Islet precursor cell (in vitro differentiated cells): ENCODE measurements at regions not wholly inside any gene's neighbourhood (a gene's known extent, or its start where the extent isn't known, plus 50 kb on each side); places are given as distances from the start of the nearest gene placed in this dataset.

ENCODE experiments used
- DNase-seq: peaks from one replicate; pipeline ENCODE4 v3.0.0-alpha.2; 2018

DNA sequence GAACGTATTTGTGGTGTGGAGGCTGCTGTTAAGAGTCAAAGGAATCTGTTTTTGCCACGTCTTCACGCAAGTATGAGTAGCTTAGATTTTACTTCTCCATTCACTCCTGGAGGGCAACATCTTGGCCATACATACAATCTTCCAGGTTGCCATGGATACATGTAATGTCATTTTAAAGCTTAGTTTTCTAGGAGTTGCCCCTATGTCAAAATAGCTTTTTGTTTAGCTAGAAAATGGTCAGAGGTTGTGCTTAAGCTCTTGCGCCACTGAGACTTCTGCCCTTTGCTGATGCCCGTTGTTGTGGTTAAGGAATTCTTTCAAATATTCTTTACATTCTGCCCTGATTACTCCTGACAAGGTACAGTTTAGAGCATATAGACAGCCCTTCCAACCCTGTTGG lies 245.4 kb upstream of the TFPI start:
- no peak for DNase-seq

DNA sequence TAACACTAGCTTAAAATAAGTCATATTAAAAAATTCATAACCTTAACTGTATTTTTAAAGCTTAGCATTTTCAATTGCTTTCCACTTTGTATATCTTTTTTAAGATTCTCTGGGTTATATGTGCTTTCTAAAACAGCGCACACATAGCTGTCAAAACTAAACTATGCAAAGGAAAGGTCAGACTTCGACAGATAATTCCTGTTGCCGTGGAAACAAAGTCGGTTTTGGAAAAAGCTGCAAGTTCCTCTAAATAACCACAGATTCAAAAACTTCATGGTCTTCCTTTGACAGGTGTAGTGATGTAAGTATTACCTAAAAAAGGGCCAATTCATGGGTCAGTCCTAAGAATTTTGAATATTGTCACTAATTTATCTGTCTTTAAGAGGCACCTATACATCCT lies 249.6 kb upstream of the TFPI start:
- no peak for DNase-seq

DNA sequence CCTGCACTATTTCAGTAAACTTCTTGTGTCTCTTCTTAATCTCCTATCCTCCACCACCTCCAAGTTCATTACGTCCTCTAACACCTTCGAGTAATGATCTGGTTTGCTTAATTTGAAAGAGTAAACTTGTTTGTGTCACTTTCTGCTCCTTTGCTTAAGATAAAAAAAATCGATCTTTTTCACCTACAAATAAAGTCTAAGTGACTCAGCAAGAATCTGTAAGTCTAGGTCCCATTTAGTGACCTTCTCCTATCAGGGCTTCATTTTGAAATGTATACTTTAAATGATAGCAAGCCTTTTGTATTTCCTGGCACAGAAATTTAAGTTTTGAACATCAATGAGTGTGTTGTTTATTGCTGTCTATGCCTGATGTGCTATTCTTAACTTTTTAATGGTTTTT lies 260.9 kb upstream of the TFPI start:
- DNase-seq = no peak

DNA sequence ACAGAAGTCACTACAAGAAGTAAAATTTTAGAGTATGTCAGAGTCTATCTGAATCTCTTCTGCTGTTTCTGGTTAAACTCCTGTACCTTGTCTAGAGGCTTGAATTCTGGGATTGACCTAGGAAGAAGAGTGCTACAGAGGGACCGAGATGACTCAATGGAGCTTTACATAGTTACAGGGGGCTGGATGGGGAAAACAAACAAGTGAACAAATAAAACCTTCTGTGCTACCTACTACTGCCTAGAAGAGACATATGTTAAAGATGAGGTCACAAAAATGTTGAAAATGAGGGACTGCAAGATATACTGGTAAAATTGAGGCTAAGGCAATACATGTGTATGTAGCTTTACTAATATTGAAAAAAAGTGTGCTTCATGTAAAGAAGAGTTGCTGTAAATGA lies 265.4 kb upstream of the TFPI start:
- no peak for DNase-seq

DNA sequence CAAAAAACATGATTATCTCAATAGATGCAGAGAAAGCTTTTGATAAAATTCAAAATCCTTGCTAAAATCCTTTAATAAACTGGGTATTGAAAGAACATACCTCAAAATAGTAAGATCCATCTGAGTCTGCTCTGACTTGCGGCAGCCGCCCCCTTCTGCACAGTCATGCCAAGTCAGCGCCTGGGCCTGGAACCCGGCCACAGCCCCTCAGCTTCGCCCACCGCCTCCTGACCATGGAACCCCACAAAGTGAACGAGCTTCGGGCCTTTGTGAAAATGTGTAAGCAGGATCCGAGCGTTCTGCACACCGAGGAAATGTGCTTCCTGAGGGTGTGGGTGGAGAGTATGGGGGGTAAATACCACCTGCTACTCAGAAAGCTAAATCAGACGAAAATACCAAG lies 270.9 kb upstream of the TFPI start:
- DNase-seq = no peak

DNA sequence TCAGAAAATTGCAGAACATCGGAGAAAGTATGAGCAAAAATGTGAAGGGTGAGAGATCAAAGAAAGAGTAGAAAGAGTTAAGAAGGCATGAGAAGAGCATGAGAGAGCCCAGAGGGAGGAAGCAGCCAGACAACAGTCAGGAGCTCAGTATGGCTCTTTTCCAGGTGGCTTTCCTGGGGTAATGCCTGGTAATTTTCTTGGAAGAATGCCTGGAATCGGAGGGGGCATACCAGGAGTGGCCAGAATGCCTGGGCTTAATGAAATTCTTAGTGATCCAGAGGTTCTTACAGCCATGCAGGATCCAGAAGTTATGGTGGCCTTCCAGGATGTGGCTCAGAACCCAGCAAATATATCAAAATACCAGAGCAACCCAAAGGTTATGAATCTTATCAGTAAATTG lies 271.8 kb upstream of the TFPI start:
- DNase-seq = no peak

DNA sequence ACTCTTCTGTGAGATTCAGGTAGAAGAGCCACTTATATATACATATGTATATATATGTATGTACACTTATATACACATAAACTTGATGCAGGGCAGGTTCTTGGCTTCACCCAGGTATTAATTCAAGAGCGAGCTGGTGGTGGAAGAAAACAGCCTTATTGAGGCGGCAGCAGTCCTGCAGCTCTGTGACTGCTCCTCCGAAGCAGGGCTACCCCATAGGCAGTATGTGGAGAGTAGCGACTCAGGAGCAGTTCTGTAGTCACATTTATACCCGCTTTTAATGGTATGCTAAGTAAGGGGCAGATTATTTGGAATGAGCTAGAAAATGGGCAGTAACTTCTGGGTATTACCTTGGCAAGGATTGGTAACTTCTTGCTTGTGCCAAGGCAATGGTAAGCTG lies 280.6 kb upstream of the TFPI start:
- DNase-seq = no peak

DNA sequence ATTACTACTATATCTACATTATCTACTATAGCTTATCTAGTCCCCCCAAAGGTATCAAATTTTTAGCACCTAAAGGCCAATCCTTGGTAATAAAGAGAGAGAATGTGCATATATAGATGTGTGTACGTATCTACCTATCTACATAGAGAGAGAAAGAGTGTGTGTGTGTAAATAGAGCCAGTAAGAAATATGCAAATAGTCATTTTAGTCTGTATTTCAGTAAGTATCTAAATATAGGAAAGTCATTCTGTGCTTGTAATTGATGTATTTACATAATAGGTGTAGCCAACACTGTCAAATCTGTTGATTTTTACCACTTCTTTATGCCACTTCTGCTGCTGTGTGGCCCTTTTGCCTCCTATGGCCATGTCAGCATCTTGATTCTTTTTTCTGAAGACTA lies 284.5 kb upstream of the TFPI start:
- no peak for DNase-seq

DNA sequence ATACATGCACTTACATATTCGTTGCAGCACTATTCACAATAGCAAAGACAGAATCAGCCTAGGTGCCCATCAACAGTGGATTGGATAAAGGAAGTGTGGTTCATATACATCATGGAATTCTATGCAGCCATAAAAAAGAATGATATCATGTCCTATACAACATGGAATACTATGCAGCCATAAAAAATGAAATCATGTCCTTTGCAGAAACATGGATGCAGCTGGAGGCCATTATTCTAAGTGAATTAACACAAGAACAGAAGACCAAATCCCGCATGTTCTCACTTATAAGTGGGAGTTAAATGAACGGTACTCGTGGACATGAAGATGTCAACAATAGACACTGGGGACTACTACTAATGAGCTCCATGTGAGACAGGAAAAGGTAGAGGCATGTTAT lies 288.1 kb upstream of the TFPI start:
- DNase-seq = no peak

DNA sequence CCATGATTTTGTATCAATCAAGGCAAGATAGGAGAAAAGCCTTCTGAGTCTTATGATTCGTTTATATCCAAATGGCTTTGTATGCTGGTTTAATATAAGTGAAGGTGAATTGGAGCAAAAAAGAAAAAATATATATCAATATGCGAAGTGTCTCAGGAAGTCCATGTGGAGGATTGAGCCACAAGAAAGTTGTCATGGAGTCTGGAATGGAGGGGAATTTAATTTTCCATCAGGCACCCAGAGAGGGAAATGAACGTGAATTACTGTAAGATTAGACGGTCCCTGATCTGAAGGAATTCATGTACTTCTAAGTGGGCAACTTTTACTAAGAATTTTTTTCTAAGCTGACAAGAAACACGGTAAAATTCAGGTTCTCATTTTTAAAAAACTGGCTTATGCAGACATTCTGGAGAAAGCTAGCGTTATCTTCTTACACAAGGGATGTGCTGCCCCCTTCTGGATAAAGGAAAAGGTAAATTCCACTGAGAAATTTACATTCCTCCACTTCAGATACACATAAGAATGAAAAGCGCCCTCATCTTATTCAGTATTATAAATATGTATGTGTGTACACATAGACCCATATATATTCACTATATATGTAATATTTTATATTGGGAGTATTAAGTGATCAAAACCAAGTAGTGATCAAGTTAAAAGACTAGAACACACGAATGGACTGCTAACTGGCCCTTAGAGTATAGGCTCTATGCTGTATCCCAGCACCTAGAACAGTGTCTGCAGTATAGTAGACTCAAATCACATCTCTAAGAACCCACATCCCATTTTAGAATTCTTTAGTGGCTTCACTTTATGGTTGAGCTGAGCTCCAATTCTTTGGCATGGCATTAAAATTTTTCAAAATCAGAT lies 289.0 kb upstream of the TFPI start:
- DNase-seq = no peak

DNA sequence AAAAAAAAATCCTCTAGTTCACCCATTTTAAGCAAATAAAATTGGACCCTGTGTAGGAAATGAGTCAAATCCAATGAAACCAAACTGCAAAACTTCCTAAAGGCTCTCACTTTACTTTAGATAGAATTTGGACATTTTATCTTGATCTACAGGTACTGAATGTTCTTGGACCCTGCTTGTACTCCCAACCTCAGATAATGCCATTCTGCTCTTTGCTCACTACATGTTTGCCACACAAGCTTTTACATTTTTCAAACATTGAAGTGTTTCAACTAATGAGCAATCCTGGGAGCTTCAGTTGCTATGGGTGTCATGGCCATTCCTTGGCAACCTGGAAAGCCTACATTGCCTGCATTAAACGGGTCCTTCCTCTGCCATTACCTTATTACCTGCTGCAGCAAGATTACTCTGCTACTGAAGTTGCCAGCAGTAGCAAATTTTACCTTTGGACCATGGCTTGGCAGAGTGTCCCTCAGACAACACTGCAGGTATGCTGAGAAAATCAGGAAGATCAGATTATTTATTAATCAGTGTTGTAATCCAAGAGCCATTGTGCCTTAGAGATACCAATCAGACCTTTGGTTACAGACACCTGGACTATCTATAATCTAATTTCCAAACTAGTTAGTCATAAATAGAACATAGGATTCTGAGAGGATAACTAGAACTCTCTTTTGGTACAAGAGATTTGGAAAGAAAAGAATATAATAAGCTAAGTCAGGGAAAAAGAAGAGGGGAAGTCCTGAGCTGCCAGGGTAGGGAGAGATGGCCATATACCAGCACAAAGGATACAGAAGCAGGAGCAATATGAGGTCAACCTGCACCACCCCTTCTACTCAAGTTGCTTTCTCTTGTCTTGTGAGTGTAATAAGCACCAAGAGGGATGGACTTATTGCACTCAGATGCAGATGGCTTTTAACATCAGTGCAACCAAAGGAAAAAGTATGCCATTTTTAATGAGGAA lies 293.3 kb upstream of the TFPI start:
- no peak for DNase-seq

DNA sequence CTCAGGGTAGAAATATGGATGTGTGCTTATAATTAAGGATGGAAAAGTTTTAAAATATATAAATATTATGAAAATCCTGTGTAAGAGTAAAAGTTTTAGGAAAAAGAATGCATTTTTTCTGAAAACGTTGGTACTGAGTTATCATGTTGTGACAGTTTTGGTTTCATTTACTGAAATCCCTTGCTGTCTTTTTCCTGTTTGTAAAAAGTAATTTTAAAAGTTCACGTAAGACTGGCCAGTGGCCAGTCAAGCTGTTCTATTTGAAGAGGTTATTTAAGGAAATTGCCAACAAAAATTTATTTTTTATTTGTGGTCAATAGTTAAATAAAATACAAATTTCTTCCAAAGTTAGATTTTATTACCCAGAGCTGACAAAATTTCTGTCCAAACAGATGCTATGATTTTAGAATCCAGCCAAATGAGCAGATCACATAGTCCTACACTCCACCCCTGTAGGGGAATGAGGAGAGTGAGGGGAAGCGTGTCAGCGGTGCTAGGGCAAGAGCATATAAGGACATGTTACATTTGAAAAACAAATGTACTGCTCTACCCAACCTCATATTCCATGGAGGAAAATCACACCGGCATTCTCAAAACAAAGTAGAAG lies 297.8 kb upstream of the TFPI start:
- DNase-seq = no peak

DNA sequence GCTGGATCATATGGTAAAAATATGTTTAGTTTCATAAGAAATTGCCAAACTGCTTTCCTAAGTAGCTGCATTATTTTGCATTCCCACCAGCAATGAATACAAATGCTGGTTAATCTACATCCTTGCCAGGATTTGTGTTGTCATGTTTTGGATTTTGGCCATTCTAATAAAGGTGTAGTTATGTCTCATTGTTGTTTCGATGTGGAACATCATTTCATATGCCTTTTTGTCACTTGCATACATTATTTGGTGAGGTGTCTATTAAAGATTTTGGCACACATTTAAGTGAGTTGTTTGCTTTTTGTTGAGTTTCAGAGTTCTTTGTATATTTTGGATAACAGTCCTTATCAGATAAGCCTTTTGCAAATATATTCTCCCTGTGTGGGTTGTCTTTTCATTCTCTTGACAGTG lies 299.2 kb upstream of the TFPI start:
- DNase-seq = no peak

DNA sequence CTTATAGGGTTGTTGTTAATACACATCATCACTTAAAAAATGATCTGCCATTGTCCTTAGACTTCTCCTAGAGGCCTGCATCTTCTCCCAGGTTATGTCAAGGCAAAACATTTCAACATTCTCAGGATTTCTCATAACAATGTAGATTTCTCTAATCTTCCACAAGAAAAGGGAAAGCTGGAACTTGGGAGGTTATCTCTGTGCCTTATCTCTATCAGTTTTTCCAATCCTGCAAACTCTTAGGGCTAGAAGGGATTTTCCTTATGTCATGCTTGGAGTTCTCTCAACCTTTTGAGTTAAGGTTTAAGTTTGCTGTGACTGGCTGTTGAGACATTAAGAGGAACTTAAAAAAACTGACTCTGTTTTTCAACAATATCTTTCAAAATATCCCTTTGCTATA lies 300.6 kb upstream of the TFPI start:
- no peak for DNase-seq

DNA sequence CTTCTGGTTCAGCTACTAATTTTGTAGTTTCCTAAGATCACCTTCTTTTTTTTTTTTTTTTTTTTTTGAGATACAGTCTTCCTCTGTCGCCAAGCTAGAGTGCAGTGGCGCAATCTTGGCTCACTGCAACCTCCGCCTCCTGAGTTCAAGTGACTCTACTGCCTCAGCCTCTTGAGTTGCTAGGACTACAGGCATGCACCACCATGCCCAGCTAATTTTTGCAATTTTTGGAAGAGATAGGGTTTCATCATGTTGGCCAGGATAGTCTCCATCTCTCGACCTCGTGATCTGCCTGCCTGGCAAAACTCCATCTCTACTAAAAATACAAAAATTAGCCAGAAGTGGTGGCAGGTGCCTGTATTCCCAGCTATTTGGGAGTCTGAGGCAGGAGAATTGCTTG lies 301.5 kb upstream of the TFPI start:
- no peak for DNase-seq

DNA sequence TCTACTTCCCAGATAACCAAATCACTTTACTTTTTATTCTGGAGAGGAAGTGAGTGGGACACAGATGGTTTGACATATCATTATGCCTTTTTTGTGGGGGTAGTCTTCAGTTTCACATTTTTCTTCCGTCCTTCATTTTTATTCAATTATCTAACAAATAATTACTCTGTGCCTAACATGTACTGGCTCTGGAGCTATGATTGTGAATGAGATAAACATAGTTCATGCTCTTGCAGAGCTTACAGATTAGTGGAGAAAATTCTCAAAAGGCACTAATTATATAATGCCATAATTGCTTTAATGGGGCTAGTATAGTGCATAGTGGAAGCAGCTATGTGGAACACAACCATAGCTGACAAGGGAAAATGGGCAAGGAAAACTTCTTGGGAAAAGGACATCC lies 303.6 kb upstream of the TFPI start:
- no peak for DNase-seq

DNA sequence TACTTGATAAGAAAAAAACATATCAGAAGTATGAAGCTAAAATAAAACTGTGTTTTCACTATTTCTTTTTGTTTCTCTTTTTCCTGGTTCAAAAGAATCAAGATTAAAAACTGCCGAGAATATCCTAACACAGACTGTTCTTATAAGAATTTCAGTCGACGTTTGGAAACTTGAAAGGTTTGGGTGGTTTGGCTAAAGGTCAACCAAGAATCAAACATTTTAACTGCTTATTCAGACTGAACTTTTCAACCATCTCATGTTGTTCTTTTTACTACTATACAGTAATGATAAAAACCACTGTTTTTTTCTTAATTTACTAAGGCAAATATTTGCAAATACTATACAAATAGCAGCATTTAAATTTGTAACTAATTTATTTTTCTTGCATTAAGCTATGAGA lies 308.5 kb upstream of the TFPI start:
- no peak for DNase-seq

DNA sequence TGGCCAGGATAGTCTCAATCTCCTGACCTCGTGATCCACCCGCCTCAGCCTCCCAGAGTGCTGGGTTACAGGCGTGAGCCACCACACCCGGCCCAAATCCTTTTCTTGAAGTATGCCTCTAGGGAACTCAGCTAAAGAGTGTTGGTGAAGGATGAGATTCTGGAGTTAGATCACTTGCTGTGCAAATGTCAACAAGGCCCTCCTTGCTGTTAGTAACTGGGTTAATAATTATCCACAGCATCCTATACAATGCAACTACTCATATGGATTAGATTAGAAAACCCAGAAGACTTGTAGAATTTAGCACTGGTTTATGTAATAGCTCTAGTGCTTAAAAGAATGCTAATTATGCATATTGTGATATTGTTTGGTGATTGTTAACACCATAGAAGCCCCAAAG lies 310.8 kb upstream of the TFPI start:
- no peak for DNase-seq

DNA sequence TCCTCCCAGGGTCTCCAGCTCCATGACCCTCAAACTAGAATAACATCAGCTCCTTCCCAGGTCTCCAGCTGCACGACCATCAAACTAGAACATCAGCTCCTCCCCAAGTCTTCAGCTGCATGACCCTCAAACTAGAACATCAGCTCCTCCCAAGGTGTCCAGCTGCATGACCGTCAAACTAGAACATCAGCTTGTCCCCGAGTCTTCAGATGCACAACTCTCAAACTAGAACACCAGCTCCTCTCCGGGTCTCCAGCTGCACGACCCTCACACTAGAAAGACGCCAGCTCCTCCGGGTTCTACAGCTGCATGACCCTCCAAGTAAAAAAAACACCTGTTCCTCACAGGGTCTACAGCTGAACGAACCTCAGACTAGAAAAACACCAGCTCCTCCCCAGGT lies 312.9 kb upstream of the TFPI start:
- no peak for DNase-seq

DNA sequence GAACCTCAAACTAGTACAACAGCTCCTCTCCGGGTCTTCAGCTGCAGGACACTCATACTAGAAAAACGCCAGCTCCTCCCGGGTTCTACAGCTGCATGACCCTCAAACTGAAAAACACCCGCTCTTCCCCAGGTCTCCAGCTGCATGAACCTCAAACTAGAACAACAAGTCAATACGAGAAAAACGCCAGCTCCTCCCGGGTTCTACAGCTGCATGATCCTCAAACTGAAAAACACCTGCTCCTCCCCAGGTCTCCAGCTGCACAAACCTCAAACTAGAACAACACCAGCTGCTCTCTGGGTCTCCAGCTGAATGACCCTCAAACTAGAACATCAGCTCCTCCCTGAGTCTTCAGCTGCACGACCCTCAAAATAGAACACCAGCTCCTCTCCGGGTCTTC lies 315.0 kb upstream of the TFPI start:
- no peak for DNase-seq

DNA sequence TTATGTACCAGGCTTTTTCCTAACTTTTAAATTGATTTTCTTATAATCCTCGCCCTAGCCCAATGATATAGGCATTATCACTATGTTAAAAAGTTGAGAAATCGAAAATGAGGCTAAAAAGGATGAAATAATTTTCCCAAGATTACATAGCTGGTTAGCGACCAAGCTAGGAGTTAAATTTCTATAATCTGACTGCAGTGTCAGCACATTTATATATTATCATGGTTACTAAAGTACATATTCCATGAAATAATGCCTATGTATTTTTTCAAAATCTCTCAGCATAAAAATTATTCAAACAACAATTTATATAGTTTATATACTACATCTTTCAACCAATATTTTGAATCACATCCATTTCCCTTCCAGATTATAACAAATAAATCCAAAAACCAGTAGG lies 317.3 kb upstream of the TFPI start:
- DNase-seq = no peak

DNA sequence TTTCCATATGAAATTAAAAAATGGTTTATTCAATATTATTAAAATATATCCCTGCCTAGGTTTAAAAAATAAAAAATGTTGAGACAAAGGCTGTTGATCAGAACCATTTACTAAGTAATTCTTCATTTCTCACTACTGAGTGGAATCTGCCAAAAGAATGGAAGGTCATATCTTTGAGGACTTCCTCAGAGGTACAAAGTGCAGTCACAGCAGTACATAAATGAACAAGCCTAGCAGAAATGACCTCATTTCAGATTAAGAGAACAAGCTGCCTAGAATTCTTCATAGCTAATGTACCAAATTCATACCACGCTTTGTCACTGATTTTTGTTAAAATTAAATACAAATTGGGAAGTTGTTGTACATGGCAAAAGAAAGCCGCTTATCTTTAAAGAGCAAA lies 318.9 kb upstream of the TFPI start:
- no peak for DNase-seq

DNA sequence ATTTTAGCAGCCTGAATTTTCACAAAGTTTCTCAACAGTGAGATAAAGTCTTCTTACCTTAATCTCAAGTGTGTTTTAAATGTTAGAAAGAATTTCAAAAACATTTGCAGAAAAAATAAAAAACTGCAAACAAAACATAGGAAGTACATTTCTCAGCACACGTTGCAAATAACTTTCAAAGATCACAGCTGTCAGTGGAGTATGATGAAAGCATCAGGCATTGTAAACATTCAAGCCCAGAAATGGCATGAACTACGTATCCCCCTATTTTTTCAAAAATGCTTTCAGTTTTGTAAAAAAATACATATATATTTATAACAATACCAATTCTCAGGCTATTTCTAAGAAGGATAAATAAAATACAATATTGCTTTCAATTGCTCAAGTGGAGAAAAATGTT lies 320.6 kb upstream of the TFPI start:
- DNase-seq = no peak
